ENCODE measurements at regions not wholly inside any gene's neighbourhood (a gene's known extent, or its start where the extent isn't known, plus 50 kb on each side); places are given as distances from the start of the nearest gene placed in this dataset.

GRCh38 chr15:94929282-94929681 is 697.9 kb downstream of the MCTP2 start:
- TF ChIP-seq, protein P1, sequence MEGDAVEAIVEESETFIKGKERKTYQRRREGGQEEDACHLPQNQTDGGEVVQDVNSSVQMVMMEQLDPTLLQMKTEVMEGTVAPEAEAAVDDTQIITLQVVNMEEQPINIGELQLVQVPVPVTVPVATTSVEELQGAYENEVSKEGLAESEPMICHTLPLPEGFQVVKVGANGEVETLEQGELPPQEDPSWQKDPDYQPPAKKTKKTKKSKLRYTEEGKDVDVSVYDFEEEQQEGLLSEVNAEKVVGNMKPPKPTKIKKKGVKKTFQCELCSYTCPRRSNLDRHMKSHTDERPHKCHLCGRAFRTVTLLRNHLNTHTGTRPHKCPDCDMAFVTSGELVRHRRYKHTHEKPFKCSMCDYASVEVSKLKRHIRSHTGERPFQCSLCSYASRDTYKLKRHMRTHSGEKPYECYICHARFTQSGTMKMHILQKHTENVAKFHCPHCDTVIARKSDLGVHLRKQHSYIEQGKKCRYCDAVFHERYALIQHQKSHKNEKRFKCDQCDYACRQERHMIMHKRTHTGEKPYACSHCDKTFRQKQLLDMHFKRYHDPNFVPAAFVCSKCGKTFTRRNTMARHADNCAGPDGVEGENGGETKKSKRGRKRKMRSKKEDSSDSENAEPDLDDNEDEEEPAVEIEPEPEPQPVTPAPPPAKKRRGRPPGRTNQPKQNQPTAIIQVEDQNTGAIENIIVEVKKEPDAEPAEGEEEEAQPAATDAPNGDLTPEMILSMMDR (IDR thresholded peaks at IDR 0.05) = no peak
- TF ChIP-seq POLR2A (IDR thresholded peaks at IDR 0.05) = no peak
